ENCODE measurements at regions not wholly inside any gene's neighbourhood (a gene's known extent, or its start where the extent isn't known, plus 50 kb on each side); places are given as distances from the start of the nearest gene placed in this dataset.

- Histone ChIP-seq H3K4me3 (no peak overlapping the region), H3K36me3 (no peaks in the 10 kb centered on the region), H3K9me3 (no peaks in the 10 kb centered on the region), H3K4me1 (no peaks in the 10 kb centered on the region), H3K27ac (no peak overlapping the region), H3K27me3 (no peaks in the 10 kb centered on the region)
- no peak for ATAC-seq
- 38% methylated on average over 1 of the region's 1 CpG; no CpG with 5 or more reads in 1 of the 2 donors for WGBS, 2 donors (ENCODE audit: low coverage in 1 of 2)
- TF ChIP-seq POLR2A (IDR thresholded peaks at IDR 0.05) (no peak), POLR2AphosphoS5 (IDR thresholded peaks at IDR 0.05) (no peak), CTCF (IDR thresholded peaks at IDR 0.05) (no peak), EP300 (IDR thresholded peaks at IDR 0.05) (no peak)
These were observed 87.4 kb upstream of the GK2 start for GRCh38 chr4:79495447-79495846.

DNA sequence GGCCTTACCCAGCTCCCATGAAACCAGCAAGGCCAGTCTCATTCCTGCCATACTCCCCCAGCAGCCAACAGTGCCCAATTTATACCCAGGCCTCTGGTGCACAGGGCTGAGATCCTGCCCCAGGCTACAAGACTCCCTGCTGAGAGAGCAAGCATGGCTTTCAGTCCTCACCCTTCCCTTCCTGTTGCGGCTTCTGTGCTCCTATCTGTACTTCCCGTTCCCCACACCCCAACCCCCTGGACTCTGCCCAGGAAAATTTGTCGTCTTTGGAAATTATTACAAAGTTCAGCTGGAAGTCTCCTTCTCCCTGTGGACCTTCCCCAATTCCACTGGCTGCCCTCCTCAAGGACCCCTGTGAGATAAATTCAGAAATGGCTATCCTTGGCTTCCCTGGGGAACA is 84.1 kb upstream of the GK2 start:
- H3K27ac ChIP-seq, result peak overlapping the region in 1 of 4 donors; percentile 2
- no peaks in the 10 kb centered on the region for H3K27me3 ChIP-seq
- H3K4me3 ChIP-seq, result no peak overlapping the region
- TF ChIP-seq POLR2AphosphoS5 (IDR thresholded peaks at IDR 0.05) (no peak), CTCF (IDR thresholded peaks at IDR 0.05) (no peak), POLR2A (IDR thresholded peaks at IDR 0.05) (no peak), EP300 (IDR thresholded peaks at IDR 0.05) (no peak)
- H3K36me3 ChIP-seq, result no peaks in the 10 kb centered on the region
- H3K9me3 ChIP-seq, result no peaks in the 10 kb centered on the region
- H3K4me1 ChIP-seq, result no peaks in the 10 kb centered on the region
- no peak for ATAC-seq
- 55 to 61% methylated on average over 2 to 3 of the region's 3 CpGs for WGBS, 2 donors (ENCODE audit: low coverage in 1 of 2)

DNA sequence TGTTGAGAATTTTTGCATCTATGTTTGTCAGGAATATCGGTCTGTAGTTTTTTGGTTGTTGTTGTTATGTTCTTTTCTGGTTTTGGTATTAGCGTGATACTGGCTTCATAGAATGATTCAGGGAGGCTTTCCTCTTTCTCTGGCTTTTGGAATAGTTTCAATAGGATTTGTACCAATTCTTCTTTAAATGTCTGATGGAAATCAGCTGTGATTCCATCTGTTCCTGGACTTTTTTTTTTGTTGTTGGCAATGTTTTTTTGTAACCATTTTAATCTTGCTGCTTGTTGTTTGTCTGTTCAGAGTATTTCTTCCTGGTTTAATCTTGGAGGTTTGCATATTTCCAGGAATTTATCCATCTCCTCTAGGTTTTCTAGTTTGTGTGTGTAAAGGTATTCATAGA is 81.5 kb upstream of the GK2 start:
- no peaks in the 10 kb centered on the region for H3K27me3 ChIP-seq
- ATAC-seq, result no peak
- H3K9me3 ChIP-seq, result no peaks in the 10 kb centered on the region
- 61 to 82% methylated on average over 2 of the region's 2 CpGs for WGBS, 2 donors (ENCODE audit: low coverage in 1 of 2)
- no peaks in the 10 kb centered on the region for H3K36me3 ChIP-seq
- no peaks in the 10 kb centered on the region for H3K4me1 ChIP-seq
- H3K27ac ChIP-seq, result no peak overlapping the region
- TF ChIP-seq EP300 (IDR thresholded peaks at IDR 0.05), result no peak
- no peak for TF ChIP-seq CTCF (IDR thresholded peaks at IDR 0.05)
- H3K4me3 ChIP-seq, result no peak overlapping the region

DNA sequence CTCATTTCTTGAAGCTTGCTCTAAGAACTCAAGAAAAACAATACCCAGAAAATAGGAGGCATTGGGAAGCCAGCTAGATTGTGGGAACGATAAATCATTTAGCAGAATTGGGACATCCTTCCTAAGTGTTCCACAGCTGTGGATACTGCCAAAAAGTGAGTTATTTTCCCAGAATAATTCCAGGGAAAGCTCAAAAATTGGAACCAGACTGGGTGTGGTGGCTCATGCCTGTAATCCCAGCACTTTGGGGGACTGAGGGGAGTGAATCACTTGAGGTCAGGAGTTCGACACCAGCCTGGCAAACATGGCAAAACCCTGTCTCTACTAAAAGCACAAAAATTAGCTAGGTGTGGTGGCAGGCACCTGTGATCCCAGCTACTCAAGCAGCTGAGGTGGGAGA is 68.2 kb upstream of the GK2 start:
- Histone ChIP-seq H3K27me3 (no peaks in the 10 kb centered on the region), H3K4me1 (peaks cover 0 to 13% (median 0%) of the 10 kb centered on the region in 3 donors), H3K27ac (peak overlapping the region in 1 of 4 donors; percentile 5), H3K36me3 (no peaks in the 10 kb centered on the region), H3K4me3 (no peak overlapping the region), H3K9me3 (no peaks in the 10 kb centered on the region)
- peak; percentile 60 for TF ChIP-seq POLR2AphosphoS5 (IDR thresholded peaks at IDR 0.05)
- TF ChIP-seq CTCF (IDR thresholded peaks at IDR 0.05), result no peak
- peak; percentile 76 for ATAC-seq
- 51% methylated on average over 2 of the region's 2 CpGs; no CpG with 5 or more reads in 1 of the 2 donors for WGBS, 2 donors (ENCODE audit: low coverage in 1 of 2)

- WGBS, 2 donors (ENCODE audit: low coverage in 1 of 2), result 26 to 50% methylated on average over 3 of the region's 3 CpGs
- Histone ChIP-seq H3K27me3 (no peaks in the 10 kb centered on the region), H3K27ac (peak overlapping the region in 2 of 4 donors; percentile 41 to 42), H3K4me1 (peaks cover 0 to 13% (median 0%) of the 10 kb centered on the region in 3 donors), H3K9me3 (no peaks in the 10 kb centered on the region), H3K36me3 (no peaks in the 10 kb centered on the region), H3K4me3 (no peak overlapping the region)
- no peak for ATAC-seq
- TF ChIP-seq POLR2A (IDR thresholded peaks at IDR 0.05) (no peak), CTCF (IDR thresholded peaks at IDR 0.05) (no peak), EP300 (IDR thresholded peaks at IDR 0.05) (no peak), POLR2AphosphoS5 (IDR thresholded peaks at IDR 0.05) (no peak)
These were observed 65.4 kb upstream of the GK2 start for GRCh38 chr4:79473439-79473724.

Measured in gastroesophageal sphincter (tissue), 4 donors.